HCT116 (cell line): ENCODE measurements at regions not wholly inside any gene's neighbourhood (a gene's known extent, or its start where the extent isn't known, plus 50 kb on each side); places are given as distances from the start of the nearest gene placed in this dataset.

ENCODE experiments used
- ATAC-seq: fragments of 200-7000 bp; cut with Tn5 transposase; 2 replicates; pipeline ENCODE4 v1.9.1; 2020; ENCODE audit warnings: mild to moderate bottlenecking, moderate library complexity
- BruUV-seq: library from RNA; stranded (reverse); fragments of 400-500 nt; replicated peaks from 2 replicates; lab custom pipeline; 2021; lab: Mats Ljungman, UMichigan
- CTCF ChIA-PET: fragments of 300-600 bp; sonication (Branson Sonifier 250); formaldehyde crosslinking; loops from one replicate; lab custom pipeline; 2021; ENCODE audit warnings: antibody characterized with exemption; lab: Charles Lee
- POLR2A ChIA-PET: fragments of 300-600, 350-600 bp; sonication (Branson Sonifier 250); formaldehyde crosslinking; loops from one replicate; lab custom pipeline; 2021; ENCODE audit warnings: antibody characterized with exemption; lab: Charles Lee
- RAD21 ChIA-PET, 2 experiments: fragments of 300-600 bp; sonication (Branson Sonifier 250); formaldehyde crosslinking; loops; one replicate each; lab custom pipeline; 2023; ENCODE audit warnings: low total read pairs in 2 of 2; ENCODE audit not compliant: uncharacterized antibody in 2 of 2, unreplicated experiment in 2 of 2, low non-redundant PET in 1 of 2; lab: Charles Lee
- DNase-seq: peaks from one replicate; pipeline ENCODE4 v3.0.0-alpha.2; 2010; ENCODE audit warnings: low read depth, low spot score
- H2AFZ ChIP-seq: fragments of 200-600 bp; shearing (Covaris generic), sonication (generic); 2 replicates; pipeline ENCODE4 v1.6.1; 2017; ENCODE audit warnings: low read depth, mixed run types, mixed read lengths, antibody characterized with exemption, low read length; ENCODE audit not compliant: poor library complexity, severe bottlenecking
- H3K27ac ChIP-seq: 2 replicates; pipeline ENCODE4 v1.5.1; 2012; ENCODE audit warnings: low read depth, low read length
- H3K27me3 ChIP-seq: fragments of 200-600 bp; sonication (generic); 2 replicates; pipeline ENCODE4 v1.6.1; 2016; ENCODE audit warnings: mixed run types, low read length, mixed read lengths; ENCODE audit not compliant: insufficient read depth
- H3K36me3 ChIP-seq, 2 experiments: fragments of 200-500 bp in 1 of 2; fragments of 200-600 bp in 1 of 2; sonication (Bioruptor generic) in 1 of 2; sonication (generic) in 1 of 2; 2 replicates each; pipeline versions ENCODE4 v1.5.1 to v1.6.1; 2014 to 2016; ENCODE audit warnings: low read length in 2 of 2, inconsistent platforms in 1 of 2, mixed read lengths in 1 of 2, mixed run types in 1 of 2; ENCODE audit not compliant: insufficient read depth in 2 of 2, control insufficient read depth in 1 of 2
- H3K4me1 ChIP-seq, 2 experiments: fragments of 200-600 bp in 1 of 2; sonication (generic) in 1 of 2; 2 replicates each; pipeline versions ENCODE4 v1.5.1 to v1.6.1; 2012 to 2017; ENCODE audit warnings: low read length in 2 of 2, inconsistent platforms in 1 of 2, mild to moderate bottlenecking in 1 of 2, mixed read lengths in 1 of 2, mixed run types in 1 of 2, moderate library complexity in 1 of 2; ENCODE audit not compliant: insufficient read depth in 2 of 2, control insufficient read depth in 1 of 2
- H3K4me2 ChIP-seq: fragments of 200-600 bp; sonication (generic); 2 replicates; pipeline ENCODE4 v1.6.1; 2017; ENCODE audit warnings: mixed run types, low read length, mixed read lengths
- H3K4me3 ChIP-seq, 2 experiments: fragments of 200-600 bp in 1 of 2; sonication (generic) in 1 of 2; replicated peaks in 1 of 2; 2 replicates each; pipeline ENCODE4 v1.5.1; 2011 to 2016; ENCODE audit warnings: low read length in 2 of 2, control low read depth in 1 of 2, low read depth in 1 of 2, mild to moderate bottlenecking in 1 of 2, mixed read lengths in 1 of 2, mixed run types in 1 of 2
- H3K79me2 ChIP-seq: fragments of 200-600 bp; sonication (generic); 2 replicates; pipeline ENCODE4 v1.6.1; 2017; ENCODE audit warnings: mild to moderate bottlenecking, mixed run types, low read length, moderate library complexity, mixed read lengths; ENCODE audit not compliant: insufficient read depth
- H3K9ac ChIP-seq: fragments of 200-600 bp; sonication (generic); 2 replicates; pipeline ENCODE4 v1.6.1; 2016; ENCODE audit warnings: low read length, mixed read lengths
- H3K9me2 ChIP-seq: fragments of 200-600 bp; sonication (generic), shearing (Covaris generic); 2 replicates; pipeline ENCODE4 v1.6.1; 2017; ENCODE audit warnings: mixed run types, mild to moderate bottlenecking, moderate library complexity; ENCODE audit not compliant: insufficient read depth
- H3K9me3 ChIP-seq, 2 experiments: fragments of 200-500 bp in 1 of 2; fragments of 200-600 bp in 1 of 2; sonication (Bioruptor generic) in 1 of 2; sonication (generic) in 1 of 2; 2 replicates each; pipeline ENCODE4 v1.6.1; 2014 to 2017; ENCODE audit warnings: low read length in 2 of 2, mixed read lengths in 2 of 2, inconsistent platforms in 1 of 2, low read depth in 1 of 2, mild to moderate bottlenecking in 1 of 2, mixed run types in 1 of 2, moderate library complexity in 1 of 2; ENCODE audit not compliant: control insufficient read depth in 1 of 2, insufficient read depth in 1 of 2
- H4K20me1 ChIP-seq: fragments of 200-600 bp; sonication (generic), shearing (Covaris generic); 2 replicates; pipeline ENCODE4 v1.6.1; 2017; ENCODE audit warnings: mixed run types, mild to moderate bottlenecking, moderate library complexity; ENCODE audit not compliant: insufficient read depth
- POLR2A ChIP-seq: IDR thresholded peaks from 2 replicates; pipeline ENCODE4 v1.7.0; 2011; ENCODE audit warnings: borderline replicate concordance; ENCODE audit not compliant: insufficient read depth, insufficient read length; ENCODE audit errors: extremely low read depth
- intact Hi-C: fragments of 100-400 bp; cut with micrococcal nuclease; formaldehyde crosslinking; loops from 2 replicates; pipeline ENCODE4 v1.10.0; 2022
- TF ChIP-seq, protein P1 (sequence below): IDR thresholded peaks from 2 replicates; pipeline ENCODE4 v1.6.1; 2012
- TF ChIP-seq, protein P2 (sequence below), 3 experiments: fragments of 200-600 bp in 1 of 3; sonication (generic) in 1 of 3; IDR thresholded peaks in 2 of 3; conservative IDR thresholded peaks in 1 of 3; 2 replicates each; pipeline ENCODE4 v1.5.1; 2012 to 2017; ENCODE audit warnings: low read depth in 2 of 3, low read length in 2 of 3, antibody characterized with exemption in 1 of 3, borderline replicate concordance in 1 of 3, control low read depth in 1 of 3, mild to moderate bottlenecking in 1 of 3, mixed read lengths in 1 of 3, mixed run types in 1 of 3, moderate library complexity in 1 of 3; ENCODE audit not compliant: insufficient read depth in 1 of 3

DNA sequence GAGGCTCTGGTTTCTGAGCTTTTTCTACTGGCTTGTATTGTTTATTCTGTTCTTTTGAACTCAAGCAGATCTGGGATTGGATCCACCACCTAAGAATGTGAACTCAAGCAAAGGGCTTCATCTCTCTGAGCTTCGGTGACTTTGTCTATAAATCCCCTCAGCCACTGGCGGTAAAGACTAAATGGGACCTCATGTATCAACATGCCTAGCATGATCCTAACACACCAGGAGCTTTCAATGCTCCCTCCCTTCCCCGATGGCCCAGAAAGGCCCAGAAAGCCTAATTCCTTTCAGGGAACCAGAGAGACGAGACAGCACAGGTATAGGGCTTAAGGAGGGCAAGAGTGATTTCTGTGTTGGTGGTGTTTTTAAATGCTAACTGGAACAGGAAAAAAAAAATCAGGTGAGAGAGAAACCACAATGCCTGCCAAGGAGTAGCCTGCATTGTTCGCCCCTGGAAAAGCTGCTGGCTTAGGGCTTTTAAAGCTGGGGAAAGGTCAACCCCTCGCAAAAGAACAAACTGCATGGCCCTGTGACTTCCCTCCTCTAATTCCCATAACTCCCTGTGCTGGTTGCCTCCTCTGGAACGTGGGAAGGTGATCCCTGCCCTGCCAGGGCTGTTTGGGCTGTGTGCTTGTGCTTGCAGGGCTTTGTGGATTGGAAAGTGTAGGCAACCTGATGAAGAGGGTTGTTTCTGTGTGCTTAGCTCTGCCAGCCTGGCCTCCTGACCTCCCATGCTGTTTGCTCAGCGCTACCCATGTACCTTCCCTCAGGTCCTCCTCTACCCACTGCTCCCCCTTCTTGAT is 147.0 kb downstream of the PLPP3 start:
- BruUV-seq, result no TSS peak
- Histone ChIP-seq H3K27ac (no peak overlapping the region), H3K27me3 (no peaks in the 10 kb centered on the region), H3K79me2 (no peaks in the 10 kb centered on the region), H3K9me2 (no peaks in the 10 kb centered on the region), H4K20me1 (no peaks in the 10 kb centered on the region), H2AFZ (no peak overlapping the region), H3K4me2 (no peak overlapping the region), H3K4me1 (peaks cover 0 to under 1% of the 10 kb centered on the region in 2 experiments; a peak in 1 of 4 replicates), H3K36me3 (no peaks in the 10 kb centered on the region)
- ChIA-PET CTCF (no interaction called here), POLR2A (no interaction called here), RAD21 (no interaction called here)
- intact Hi-C loops, result no loop called here
- no peak for DNase-seq
- no peak for ATAC-seq
- TF ChIP-seq, protein P1, sequence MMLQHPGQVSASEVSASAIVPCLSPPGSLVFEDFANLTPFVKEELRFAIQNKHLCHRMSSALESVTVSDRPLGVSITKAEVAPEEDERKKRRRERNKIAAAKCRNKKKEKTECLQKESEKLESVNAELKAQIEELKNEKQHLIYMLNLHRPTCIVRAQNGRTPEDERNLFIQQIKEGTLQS, result no peak
- TF ChIP-seq, protein P2, sequence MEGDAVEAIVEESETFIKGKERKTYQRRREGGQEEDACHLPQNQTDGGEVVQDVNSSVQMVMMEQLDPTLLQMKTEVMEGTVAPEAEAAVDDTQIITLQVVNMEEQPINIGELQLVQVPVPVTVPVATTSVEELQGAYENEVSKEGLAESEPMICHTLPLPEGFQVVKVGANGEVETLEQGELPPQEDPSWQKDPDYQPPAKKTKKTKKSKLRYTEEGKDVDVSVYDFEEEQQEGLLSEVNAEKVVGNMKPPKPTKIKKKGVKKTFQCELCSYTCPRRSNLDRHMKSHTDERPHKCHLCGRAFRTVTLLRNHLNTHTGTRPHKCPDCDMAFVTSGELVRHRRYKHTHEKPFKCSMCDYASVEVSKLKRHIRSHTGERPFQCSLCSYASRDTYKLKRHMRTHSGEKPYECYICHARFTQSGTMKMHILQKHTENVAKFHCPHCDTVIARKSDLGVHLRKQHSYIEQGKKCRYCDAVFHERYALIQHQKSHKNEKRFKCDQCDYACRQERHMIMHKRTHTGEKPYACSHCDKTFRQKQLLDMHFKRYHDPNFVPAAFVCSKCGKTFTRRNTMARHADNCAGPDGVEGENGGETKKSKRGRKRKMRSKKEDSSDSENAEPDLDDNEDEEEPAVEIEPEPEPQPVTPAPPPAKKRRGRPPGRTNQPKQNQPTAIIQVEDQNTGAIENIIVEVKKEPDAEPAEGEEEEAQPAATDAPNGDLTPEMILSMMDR (IDR thresholded peaks at IDR 0.05 in 2 of 3, conservative IDR thresholded peaks at IDR 0.05 in 1 of 3; ENCODE audit: borderline replicate concordance in 1 of 3, insufficient read depth in 1 of 3, low read depth in 2 of 3, low read length in 2 of 3), result no peak
- TF ChIP-seq, all 23 proteins: peak for 0
- no peak overlapping the region for H3K9ac ChIP-seq
- no peak overlapping the region for H3K4me3 ChIP-seq
- H3K9me3 ChIP-seq, result no peaks in the 10 kb centered on the region

DNA sequence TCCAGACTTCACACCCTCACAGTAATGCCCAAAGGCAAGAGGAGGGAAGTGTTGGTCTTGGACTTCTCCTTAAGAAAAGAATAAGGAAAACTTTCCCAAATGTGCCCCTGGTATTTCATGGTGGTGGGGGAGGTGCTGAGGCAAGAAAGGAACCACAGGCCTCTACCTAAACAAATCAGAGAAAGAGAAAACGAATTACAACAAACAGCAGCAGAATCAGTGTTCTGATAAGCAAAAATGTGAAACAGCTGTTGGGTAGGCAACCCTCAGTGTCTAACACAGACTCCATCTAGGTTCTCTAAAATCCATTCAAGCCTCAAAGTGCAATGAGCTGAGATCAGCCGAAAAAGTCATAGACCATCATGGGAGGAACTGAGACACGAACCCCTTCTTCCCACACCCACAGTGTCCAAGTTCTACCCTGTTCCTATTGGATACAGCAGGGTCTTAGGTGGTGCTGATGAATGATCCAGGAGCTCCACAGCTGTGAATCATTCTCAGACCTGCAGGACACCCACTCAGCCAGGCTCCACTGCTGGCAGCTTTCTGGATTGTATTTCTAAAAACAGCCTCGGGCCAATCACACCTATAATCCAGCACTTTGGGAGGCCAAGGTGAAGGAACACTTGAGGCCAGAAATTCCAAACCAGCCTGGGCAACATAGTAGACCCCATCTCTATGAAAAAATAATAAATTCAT is 149.1 kb downstream of the PLPP3 start:
- ChIA-PET RAD21 (no interaction called here), POLR2A (no interaction called here), CTCF (no interaction called here)
- Histone ChIP-seq H3K27me3 (no peaks in the 10 kb centered on the region), H3K4me2 (no peak overlapping the region), H3K9me3 (no peaks in the 10 kb centered on the region), H3K9me2 (no peaks in the 10 kb centered on the region), H3K4me3 (no peak overlapping the region), H3K9ac (no peak overlapping the region), H3K27ac (no peak overlapping the region), H4K20me1 (no peaks in the 10 kb centered on the region), H3K4me1 (peaks cover 0 to 4% of the 10 kb centered on the region in 2 experiments; a peak in 3 of 4 replicates), H3K79me2 (no peaks in the 10 kb centered on the region), H3K36me3 (no peaks in the 10 kb centered on the region), H2AFZ (no peak overlapping the region)
- ATAC-seq (no peak), DNase-seq (no peak)
- no TSS peak for BruUV-seq
- TF ChIP-seq, protein P2 (IDR thresholded peaks at IDR 0.05 in 2 of 3, conservative IDR thresholded peaks at IDR 0.05 in 1 of 3; ENCODE audit: borderline replicate concordance in 1 of 3, insufficient read depth in 1 of 3, low read depth in 2 of 3, low read length in 2 of 3), result no peak
- no peak for TF ChIP-seq POLR2A
- intact Hi-C loops, result no loop called here
